HG03469 (cell line): ENCODE measurements at regions not wholly inside any gene's neighbourhood (a gene's known extent, or its start where the extent isn't known, plus 50 kb on each side); places are given as distances from the start of the nearest gene placed in this dataset.
"Not testable (repeated sequence)": the region's sequence is repeated elsewhere in the genome, so short reads cannot be mapped to it uniquely, and the experiment has no call there.

Source experiments
- ATAC-seq: cut with Tn5 transposase; IDR thresholded peaks from one replicate; pipeline ENCODE4 v1.9.1; 2021; ENCODE audit warnings: mild to moderate bottlenecking, moderate library complexity, moderate number of reproducible peaks; ENCODE audit not compliant: unreplicated experiment

DNA sequence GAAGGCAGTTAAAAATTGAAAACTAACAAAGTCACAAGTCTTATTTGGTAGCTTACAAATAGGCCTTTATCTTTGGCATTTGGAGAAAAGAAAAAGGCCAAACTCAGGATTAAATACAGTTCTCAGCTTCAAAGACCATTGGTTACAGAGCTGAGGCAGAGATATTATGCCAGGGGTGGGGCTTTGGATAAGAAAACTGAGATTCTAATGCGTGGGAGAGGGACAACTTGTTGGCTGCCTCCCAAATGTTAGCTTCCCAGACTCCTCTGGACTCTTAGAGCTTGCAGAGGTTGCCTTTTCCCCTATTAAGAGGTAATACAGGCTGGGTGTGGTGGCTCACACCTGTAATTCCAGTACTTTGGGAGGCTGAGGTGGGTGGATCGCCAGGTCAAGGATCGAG, 231.8 kb downstream of the SQOR start:
- no peak for ATAC-seq

DNA sequence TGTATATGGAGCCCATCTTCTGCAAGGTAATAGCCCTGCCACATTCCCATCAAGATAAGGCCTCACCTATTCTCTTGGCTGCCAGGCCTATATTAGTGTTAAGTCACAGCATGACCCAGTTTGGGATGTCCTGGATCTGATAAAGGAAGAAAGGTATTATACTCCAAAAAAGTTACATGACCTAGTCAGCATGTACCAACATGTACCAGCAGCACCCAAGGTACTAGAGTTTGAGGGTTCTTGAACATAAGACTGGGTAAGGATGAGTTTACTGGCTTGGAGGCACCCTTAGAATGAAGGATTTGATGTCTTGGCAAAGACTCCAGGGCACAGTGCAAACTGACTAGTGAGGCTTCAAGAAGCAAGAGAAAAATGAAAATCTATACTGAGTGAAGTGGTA, 232.5 kb downstream of the SQOR start:
- no peak for ATAC-seq

GRCh38 chr15:45868109-45868691, 233.4 kb downstream of the SQOR start:
- ATAC-seq: no peak

DNA sequence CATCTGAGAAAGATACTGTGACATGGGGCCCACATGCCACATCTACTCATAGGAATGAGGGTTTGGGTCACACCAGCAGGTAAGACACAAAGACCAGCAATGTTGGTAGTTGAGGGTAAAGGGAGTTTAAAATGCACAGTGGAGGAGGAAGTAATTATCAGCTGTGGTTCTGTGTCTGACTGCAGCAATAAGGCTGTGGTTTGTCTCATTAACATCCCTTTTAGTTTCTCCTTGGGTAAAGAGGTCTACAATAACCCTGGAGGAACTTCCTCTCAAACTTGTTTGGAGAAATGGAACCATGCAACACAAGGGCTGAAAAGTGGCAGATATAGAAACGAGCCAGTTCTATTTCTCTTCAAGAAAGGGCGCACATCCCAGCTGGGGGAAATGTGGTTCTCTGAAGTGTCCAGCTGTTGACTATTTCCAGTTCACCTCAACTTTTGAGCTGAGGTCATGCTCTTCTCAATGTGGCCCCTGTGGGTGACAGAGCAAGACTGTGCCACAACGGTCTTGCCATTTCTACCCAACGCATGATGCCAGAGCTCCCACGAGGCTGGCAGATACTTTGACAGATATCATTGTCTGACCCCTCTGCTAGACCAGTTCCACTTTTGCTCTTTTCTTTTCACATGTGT, 234.3 kb downstream of the SQOR start:
- ATAC-seq: no peak

- ATAC-seq: no peak
Observed at GRCh38 chr15:45871121-45871855, 236.5 kb downstream of the SQOR start.

DNA sequence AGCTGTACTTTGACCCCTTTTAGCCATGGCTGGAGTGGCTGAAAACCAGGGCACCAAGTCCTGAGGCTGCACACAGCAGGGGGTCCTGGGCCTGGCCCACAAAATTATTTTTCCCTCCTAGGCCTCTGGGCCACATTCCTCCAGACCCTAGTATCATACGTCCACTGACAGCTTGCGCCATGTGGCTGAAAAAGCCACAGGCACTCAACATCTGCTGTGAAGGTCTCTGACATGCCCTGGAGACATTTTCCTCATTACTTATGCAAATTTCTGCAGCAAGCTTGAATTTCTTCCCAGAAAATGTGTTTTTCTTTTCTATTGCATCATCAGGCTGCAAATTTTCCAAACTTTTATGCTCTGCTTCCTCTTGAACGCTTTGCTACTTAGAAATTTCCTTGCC, 239.0 kb downstream of the SQOR start:
- no peak for ATAC-seq

- ATAC-seq: not testable (repeated sequence)
Observed at GRCh38 chr15:45874566-45874965, 239.7 kb downstream of the SQOR start.

DNA sequence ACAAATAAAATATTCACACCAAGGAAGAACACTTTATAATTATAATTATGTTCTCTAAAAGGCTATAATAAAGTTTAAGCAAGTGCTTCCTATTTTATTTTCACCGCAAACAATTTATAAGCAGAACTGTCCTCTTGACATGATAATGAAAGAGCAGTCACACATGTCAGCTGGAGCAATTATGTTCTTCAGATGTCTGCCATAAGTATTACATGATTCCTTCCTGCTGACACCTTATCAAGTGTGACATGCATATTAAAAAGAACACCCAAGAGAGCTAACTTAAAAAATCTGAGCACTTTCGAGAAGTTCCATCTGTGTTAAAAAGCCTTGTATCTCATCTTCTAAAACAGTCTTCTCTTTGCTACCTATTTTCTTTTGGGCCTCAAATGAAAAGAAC, 249.5 kb downstream of the SQOR start:
- no peak for ATAC-seq

DNA sequence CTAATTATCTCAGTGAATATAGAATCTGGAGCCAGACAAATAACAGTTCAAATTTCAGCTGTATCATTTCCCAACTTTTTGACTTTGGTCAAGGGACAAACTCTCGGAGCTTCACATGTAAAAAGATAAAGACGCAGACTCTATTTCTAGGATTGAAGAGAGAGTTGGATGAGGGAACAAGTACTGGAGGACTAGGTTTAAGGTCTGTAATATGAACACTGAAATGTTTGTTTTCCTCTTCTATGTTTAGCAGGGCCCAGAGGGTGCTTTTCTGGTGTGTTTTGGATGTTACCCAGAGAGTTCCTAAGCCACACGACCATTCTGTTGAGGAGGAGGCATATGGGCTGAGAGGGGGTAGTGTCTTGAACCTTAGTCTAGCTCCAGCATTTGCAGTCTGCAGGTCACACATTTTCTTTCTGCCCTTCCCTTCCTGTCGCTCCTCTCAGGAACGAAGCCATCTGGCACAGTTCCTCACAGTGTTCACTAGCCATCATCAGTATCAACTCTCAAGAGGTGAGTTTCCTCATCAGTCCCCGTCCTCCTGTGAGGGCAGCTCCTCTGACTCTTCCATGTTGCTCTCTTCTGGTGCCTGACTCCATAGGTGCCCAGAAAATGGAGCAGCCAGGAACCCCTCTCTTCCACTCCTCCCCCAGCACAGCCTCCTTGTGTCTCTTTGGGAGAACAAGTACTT, 250.1 kb downstream of the SQOR start:
- no peak for ATAC-seq

GRCh38 chr15:45885801-45886200, 251.0 kb downstream of the SQOR start:
- ATAC-seq: no peak

DNA sequence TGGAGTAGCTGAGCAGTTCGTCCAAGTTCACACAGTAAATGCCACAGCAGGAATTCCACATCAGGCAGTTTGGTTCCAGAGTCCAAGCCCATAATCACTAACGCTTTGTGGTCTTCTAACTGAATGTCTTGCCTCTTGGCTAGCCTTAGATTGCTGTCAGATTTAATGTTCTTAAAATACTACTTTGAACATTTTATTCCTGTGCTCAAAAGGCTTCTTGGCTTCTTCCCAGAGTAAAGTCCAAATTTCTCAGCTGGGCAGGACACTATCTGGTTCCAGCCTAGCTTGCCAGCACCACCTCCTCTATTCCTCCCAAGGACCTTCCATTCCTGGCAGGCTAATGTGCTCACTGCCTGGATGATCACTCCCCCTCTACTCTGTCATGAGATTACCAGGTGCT, 256.9 kb downstream of the SQOR start:
- ATAC-seq: no peak

- ATAC-seq: no peak
Observed at GRCh38 chr15:45892182-45892581, 257.4 kb downstream of the SQOR start.

DNA sequence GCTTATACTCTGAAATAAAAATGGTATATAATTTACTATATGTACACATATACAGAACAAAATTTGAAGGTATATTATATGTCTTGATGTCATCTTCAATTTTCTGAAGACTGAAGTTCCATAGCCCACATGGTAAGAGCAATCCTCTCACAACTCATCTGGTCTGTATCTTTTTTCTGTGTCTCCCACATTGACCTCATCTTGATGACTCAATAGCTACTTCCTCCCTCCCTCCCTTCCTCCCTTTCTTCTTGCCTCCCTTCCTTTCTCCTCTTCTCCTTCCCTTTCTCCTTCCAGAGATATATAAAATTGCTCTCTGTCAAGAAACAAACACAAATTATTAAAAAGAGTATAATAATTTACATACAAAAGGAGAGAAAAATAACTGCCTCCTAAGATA, 268.5 kb downstream of the SQOR start:
- no peak for ATAC-seq

- no peak for ATAC-seq
Observed at GRCh38 chr15:45904019-45904418, 269.2 kb downstream of the SQOR start.

- no peak for ATAC-seq
Observed at GRCh38 chr15:45906230-45906629, 271.4 kb downstream of the SQOR start.

DNA sequence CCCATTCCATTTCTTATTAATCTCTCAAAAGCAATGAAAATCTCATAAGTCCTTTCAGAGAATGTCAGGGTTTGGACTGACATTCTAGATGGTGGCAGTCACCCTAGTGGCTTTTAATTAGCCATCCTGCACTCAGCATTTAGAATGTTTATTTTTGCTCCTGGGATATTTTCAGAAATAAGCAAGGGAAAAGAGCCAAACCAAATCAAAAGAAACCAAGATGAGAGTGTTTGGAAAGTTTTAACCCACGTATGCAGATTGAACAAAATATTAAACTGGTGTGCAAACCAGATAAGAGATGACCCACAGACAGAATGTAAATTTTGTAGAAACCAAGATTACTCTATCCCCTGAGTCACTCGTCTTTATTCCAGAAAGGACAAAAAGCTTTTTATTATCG, 275.8 kb downstream of the SQOR start:
- ATAC-seq: no peak

DNA sequence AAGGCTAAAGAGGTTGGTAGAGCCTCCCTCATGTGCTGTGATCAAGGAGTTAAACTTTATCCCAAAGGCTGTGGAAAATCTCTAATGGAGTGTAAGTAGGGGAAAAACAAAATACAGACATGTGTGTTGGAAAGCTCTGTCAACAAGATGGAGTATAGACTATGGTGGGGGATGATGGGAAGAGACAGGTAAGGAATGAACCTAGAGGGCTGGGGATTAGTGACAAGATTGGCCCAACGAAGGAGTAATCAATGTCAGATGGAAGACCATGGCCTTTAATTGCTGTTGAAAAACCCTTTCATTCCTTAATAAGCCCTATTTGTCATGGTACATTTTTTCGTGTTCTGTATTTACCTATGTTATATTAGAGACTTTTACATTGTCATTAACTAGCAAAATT, 278.6 kb downstream of the SQOR start:
- no peak for ATAC-seq

- no peak for ATAC-seq
Observed at GRCh38 chr15:45914425-45914824, 279.6 kb downstream of the SQOR start.

DNA sequence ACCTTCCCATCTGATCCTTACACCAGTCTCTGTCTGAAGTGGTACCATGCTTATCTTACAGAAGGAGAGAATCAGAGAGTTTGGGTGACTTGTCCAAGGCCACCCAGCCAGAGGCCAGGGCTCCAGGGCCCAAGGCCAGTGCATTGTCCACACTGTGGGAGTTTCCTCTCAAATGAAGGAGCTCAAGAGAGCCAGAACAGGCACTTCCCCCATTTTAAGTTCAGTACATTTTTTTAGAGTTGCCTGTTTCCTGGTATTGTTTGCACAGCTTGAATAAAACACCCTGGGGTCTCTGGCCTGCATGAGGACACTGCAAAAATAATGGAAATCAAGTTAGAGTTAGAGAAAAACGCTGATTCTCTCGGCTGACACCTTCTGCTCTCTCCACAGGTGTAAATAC, 284.0 kb downstream of the SQOR start:
- ATAC-seq: no peak

- no peak for ATAC-seq
Observed at GRCh38 chr15:45919806-45920205, 285.0 kb downstream of the SQOR start.

DNA sequence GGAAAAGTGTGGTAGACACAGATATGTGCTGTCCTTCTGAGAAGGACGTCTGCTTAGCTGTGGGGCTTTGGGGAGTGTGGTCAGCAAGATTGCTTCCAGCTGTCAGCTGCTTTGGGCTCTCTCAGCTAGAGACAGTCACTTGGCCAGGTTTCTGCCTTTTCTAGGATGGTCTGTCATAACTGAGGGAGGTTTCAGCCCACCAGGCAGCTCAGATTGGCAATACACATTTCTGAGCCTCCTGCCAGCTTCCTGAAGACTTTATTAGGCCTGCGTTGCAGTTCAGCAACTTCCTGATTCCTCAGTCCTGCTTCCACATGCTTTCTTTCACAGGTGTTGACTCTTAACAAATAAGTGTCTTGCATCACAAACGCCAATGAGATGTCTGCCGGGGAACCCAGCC, 286.5 kb downstream of the SQOR start:
- no peak for ATAC-seq

GRCh38 chr15:45921978-45922377, 287.1 kb downstream of the SQOR start:
- no peak for ATAC-seq
